ENCODE measurements at regions not wholly inside any gene's neighbourhood (a gene's known extent, or its start where the extent isn't known, plus 50 kb on each side); places are given as distances from the start of the nearest gene placed in this dataset.

GRCh38 chr12:20181416-20182180, 186.7 kb upstream of the PDE3A start:
- no peak for TF ChIP-seq CTCF (IDR thresholded peaks at IDR 0.05; ENCODE audit: low read depth, low read length, poor library complexity, severe bottlenecking)
- no peak for TF ChIP-seq EZH2phosphoT487 (IDR thresholded peaks at IDR 0.05; ENCODE audit: borderline replicate concordance, low read length)
